HL-60 (cell line): ENCODE measurements at regions not wholly inside any gene's neighbourhood (a gene's known extent, or its start where the extent isn't known, plus 50 kb on each side); places are given as distances from the start of the nearest gene placed in this dataset.
A peak's percentile ranks its signal among the peaks of the same experiment; 100 is the strongest.

Experiments used
- DNase-seq, 2 experiments: peaks; one replicate each; pipeline ENCODE4 v3.0.0-alpha.2; 2010 to 2020; ENCODE audit warnings: low read depth in 1 of 2, low spot score in 1 of 2
- H3K27ac ChIP-seq: fragments of 250-450 bp; sonication (Bioruptor Pico); replicated peaks from 2 replicates; pipeline ENCODE4 v1.5.1; 2020; ENCODE audit warnings: mild to moderate bottlenecking, moderate library complexity
- H3K27me3 ChIP-seq: fragments of 250-450 bp; sonication (Bioruptor Pico); 2 replicates; pipeline ENCODE4 v1.5.1; 2021; ENCODE audit warnings: mild to moderate bottlenecking, moderate library complexity; ENCODE audit not compliant: insufficient read depth, poor library complexity, severe bottlenecking
- H3K4me3 ChIP-seq: replicated peaks from 2 replicates; pipeline ENCODE4 v1.5.1; 2011; ENCODE audit warnings: mild to moderate bottlenecking, control low read depth, low read length; ENCODE audit not compliant: insufficient read depth
- CTCF ChIP-seq: IDR thresholded peaks from one replicate; pipeline ENCODE4 v1.5.1; 2011; ENCODE audit warnings: low read length, control low read depth, inconsistent platforms; ENCODE audit not compliant: insufficient read depth
- GABPA ChIP-seq: IDR thresholded peaks from 2 replicates; pipeline ENCODE4 v1.6.1; 2012; ENCODE audit warnings: low read depth
- POLR2AphosphoS5 ChIP-seq: IDR thresholded peaks from 2 replicates; pipeline ENCODE4 v1.6.1; 2012; ENCODE audit warnings: low read depth
- SPI1 ChIP-seq: IDR thresholded peaks from 2 replicates; pipeline ENCODE4 v1.6.1; 2012; ENCODE audit warnings: low read depth, mild to moderate bottlenecking, borderline replicate concordance
- TF ChIP-seq, protein P1 (sequence below): IDR thresholded peaks from 2 replicates; pipeline ENCODE4 v1.6.1; 2012; ENCODE audit warnings: low read depth; ENCODE audit not compliant: insufficient replicate concordance

DNA sequence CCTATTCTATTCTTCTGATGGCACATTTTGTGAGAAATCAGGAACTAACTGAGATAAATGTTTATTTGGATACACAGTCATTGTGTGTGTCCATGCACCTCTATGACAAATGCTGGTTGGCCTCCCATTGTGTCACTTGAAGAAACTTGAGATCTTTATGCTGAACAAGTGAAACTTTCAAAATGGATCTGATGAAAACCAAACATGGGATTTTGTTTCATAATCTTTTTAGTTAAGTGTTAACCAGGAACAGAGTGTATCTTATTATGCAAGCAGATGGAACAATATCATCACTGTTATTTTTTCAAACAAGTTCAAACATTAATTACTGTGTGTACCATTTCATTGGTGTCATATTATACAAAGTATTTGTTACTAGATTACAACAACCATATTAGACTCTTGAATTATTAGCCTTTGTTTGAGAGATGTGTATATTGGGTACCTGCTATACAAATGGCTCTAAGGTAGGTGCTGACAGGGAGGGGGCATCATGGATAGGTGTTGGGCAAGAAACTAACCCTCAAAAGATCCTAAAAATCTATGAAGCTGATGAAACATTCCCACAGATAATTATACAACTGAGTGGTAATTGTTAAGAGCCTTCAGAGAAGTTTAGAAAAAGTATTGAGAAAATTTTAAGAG lies 159.8 kb downstream of the PALM2AKAP2 start:
- Histone ChIP-seq H3K27me3 (no peaks in the 10 kb centered on the region), H3K27ac (no peak overlapping the region), H3K4me3 (no peak overlapping the region)
- no peak for DNase-seq
- TF ChIP-seq GABPA = no peak
- TF ChIP-seq POLR2AphosphoS5 = no peak
- no peak for TF ChIP-seq SPI1
- TF ChIP-seq CTCF = no peak
- TF ChIP-seq, protein P1, sequence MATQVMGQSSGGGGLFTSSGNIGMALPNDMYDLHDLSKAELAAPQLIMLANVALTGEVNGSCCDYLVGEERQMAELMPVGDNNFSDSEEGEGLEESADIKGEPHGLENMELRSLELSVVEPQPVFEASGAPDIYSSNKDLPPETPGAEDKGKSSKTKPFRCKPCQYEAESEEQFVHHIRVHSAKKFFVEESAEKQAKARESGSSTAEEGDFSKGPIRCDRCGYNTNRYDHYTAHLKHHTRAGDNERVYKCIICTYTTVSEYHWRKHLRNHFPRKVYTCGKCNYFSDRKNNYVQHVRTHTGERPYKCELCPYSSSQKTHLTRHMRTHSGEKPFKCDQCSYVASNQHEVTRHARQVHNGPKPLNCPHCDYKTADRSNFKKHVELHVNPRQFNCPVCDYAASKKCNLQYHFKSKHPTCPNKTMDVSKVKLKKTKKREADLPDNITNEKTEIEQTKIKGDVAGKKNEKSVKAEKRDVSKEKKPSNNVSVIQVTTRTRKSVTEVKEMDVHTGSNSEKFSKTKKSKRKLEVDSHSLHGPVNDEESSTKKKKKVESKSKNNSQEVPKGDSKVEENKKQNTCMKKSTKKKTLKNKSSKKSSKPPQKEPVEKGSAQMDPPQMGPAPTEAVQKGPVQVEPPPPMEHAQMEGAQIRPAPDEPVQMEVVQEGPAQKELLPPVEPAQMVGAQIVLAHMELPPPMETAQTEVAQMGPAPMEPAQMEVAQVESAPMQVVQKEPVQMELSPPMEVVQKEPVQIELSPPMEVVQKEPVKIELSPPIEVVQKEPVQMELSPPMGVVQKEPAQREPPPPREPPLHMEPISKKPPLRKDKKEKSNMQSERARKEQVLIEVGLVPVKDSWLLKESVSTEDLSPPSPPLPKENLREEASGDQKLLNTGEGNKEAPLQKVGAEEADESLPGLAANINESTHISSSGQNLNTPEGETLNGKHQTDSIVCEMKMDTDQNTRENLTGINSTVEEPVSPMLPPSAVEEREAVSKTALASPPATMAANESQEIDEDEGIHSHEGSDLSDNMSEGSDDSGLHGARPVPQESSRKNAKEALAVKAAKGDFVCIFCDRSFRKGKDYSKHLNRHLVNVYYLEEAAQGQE = no peak

DNA sequence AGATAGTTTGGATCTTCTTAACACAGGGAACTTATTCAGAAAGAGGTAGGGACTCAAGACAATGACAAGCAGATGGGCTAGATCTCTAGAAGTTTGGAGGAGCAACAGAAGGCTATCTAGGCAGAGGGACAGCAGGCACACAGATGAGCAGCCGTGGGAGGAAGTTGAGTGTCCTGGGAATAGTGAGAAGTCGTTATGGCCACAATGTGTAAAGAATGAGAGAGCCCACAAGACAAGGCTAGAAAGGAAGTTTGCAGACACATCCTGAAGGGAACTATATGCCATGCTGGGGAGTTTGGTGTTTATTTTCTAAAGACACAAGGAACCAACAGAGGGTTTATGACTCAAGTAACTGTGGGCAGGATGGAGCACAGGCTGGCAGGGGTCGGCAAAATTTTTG lies 160.6 kb downstream of the PALM2AKAP2 start:
- DNase-seq = peak in 1 of 2 experiments; percentile 11
- no peaks in the 10 kb centered on the region for H3K27me3 ChIP-seq
- H3K4me3 ChIP-seq = no peak overlapping the region
- TF ChIP-seq, protein P1 = no peak
- TF ChIP-seq POLR2AphosphoS5 (no peak), CTCF (no peak), GABPA (no peak), SPI1 (peak; percentile 2; the same call in 1 of the 2 replicates)
- no peak overlapping the region for H3K27ac ChIP-seq

GRCh38 chr9:109941771-109942170 lies 161.8 kb downstream of the PALM2AKAP2 start:
- no peak overlapping the region for H3K4me3 ChIP-seq
- TF ChIP-seq, protein P1 = no peak
- TF ChIP-seq GABPA (no peak), POLR2AphosphoS5 (no peak), SPI1 (no peak), CTCF (no peak)
- DNase-seq = no peak
- no peak overlapping the region for H3K27ac ChIP-seq
- H3K27me3 ChIP-seq = no peaks in the 10 kb centered on the region
